ENCODE measurements at regions not wholly inside any gene's neighbourhood (a gene's known extent, or its start where the extent isn't known, plus 50 kb on each side); places are given as distances from the start of the nearest gene placed in this dataset.

DNA sequence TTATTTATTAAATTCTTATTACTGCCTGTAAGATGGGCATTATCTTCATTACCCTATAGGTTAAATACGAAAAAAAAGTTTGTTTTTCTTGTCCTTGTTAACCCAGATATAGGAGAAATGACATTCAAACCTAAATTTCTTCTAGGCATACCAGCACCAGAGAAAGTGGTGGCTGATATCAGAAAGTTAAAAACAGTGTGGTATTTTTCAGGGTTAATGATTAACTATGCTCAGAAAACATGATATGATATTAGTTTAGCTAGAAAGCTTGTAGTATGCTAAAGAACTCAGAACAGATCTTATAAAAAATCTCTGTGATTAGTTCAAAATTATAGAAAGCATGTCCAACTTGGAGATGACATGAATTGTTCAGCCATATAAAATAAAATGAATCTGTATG is 630.5 kb upstream of the EPHA6 start:
- Histone ChIP-seq H3K79me2 (ENCODE audit: insufficient read depth, low read length) (no peaks in the 10 kb centered on the region), H3K4me1 (ENCODE audit: insufficient read depth, low read length) (no peaks in the 10 kb centered on the region), H3K36me3 (ENCODE audit: insufficient read depth, low read length) (no peaks in the 10 kb centered on the region), H3K4me3 (ENCODE audit: insufficient read depth, low read length) (no peak overlapping the region), H3K27ac (ENCODE audit: low read depth, low read length) (no peak overlapping the region), H3K9me3 (ENCODE audit: low read depth, low read length) (no peaks in the 10 kb centered on the region), H2AFZ (ENCODE audit: low read length) (no peak overlapping the region), H3K4me2 (ENCODE audit: insufficient read depth, low read length) (no peak overlapping the region), H3K27me3 (ENCODE audit: insufficient read depth, low read length) (no peaks in the 10 kb centered on the region), H4K20me1 (ENCODE audit: insufficient read depth, low read length) (no peaks in the 10 kb centered on the region)
- TF ChIP-seq, protein P1, sequence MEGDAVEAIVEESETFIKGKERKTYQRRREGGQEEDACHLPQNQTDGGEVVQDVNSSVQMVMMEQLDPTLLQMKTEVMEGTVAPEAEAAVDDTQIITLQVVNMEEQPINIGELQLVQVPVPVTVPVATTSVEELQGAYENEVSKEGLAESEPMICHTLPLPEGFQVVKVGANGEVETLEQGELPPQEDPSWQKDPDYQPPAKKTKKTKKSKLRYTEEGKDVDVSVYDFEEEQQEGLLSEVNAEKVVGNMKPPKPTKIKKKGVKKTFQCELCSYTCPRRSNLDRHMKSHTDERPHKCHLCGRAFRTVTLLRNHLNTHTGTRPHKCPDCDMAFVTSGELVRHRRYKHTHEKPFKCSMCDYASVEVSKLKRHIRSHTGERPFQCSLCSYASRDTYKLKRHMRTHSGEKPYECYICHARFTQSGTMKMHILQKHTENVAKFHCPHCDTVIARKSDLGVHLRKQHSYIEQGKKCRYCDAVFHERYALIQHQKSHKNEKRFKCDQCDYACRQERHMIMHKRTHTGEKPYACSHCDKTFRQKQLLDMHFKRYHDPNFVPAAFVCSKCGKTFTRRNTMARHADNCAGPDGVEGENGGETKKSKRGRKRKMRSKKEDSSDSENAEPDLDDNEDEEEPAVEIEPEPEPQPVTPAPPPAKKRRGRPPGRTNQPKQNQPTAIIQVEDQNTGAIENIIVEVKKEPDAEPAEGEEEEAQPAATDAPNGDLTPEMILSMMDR (IDR thresholded peaks at IDR 0.05; ENCODE audit: extremely low read depth, low read depth, low read length) = no peak
- no peak for DNase-seq (ENCODE audit: insufficient read length, low spot score, missing footprints)

DNA sequence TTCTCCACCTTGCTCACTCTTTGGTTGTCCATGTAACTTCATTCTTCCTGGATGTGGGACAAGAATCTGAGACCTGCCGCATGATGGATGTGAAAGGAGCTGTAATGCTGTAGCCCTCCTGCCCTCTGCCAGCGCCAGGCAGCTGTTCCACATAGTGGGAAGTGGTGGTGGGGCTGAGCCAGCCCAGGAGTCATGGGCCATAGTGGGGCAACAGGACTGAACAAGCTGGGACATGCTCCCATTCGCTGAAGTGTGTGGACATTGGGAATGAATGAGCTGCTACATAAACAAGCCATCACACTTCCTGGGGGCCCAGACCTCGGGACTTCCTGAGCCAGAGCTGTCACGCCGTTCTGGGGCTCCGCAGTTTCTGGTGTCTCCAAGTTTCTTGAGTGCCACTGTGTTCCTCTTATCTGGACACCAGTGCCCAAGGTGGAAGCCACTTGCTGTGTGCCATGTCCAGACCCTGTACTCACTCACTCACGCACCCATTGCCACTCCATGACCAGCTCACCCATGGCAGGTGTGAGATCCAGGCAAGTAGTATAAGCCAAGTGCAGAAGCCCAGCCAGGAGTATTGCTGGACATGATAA is 624.3 kb upstream of the EPHA6 start:
- Histone ChIP-seq H4K20me1 (ENCODE audit: insufficient read depth, low read length) (no peaks in the 10 kb centered on the region), H3K36me3 (ENCODE audit: insufficient read depth, low read length) (no peaks in the 10 kb centered on the region), H3K27ac (ENCODE audit: low read depth, low read length) (no peak overlapping the region), H3K4me3 (ENCODE audit: insufficient read depth, low read length) (no peak overlapping the region), H3K4me2 (ENCODE audit: insufficient read depth, low read length) (no peak overlapping the region), H2AFZ (ENCODE audit: low read length) (no peak overlapping the region), H3K4me1 (ENCODE audit: insufficient read depth, low read length) (no peaks in the 10 kb centered on the region), H3K27me3 (ENCODE audit: insufficient read depth, low read length) (no peaks in the 10 kb centered on the region), H3K9me3 (ENCODE audit: low read depth, low read length) (no peaks in the 10 kb centered on the region), H3K79me2 (ENCODE audit: insufficient read depth, low read length) (no peaks in the 10 kb centered on the region)
- no peak for DNase-seq (ENCODE audit: insufficient read length, low spot score, missing footprints)
- TF ChIP-seq, protein P1 (IDR thresholded peaks at IDR 0.05; ENCODE audit: extremely low read depth, low read depth, low read length) = no peak

DNA sequence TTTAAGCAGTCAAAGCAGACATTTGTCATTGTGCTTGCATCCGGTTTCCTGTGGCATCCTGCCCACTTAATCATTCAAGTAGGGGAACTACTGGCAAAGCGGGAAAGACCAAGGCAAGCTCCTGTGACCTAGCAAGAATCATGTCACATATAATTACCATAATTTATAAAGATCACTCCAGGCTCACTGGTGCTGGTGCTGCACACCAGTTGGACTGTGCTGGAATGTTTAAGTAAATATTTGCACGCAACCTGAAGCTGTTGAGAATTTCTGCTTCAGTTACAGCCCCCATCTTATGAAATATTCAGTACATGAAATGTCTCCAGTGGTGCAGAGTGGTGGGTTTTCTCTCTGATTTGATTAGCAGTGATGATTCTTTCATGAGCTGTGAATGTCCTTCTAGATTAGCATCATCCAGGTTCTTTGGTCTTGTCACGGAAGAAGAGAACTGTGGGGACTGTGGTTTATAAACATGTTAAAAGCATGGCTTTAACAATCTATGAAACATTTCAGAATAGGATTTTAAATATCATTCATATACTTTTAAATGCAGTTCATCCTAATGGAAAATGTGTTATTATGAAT is 621.3 kb upstream of the EPHA6 start:
- H3K4me3 ChIP-seq (ENCODE audit: insufficient read depth, low read length) = no peak overlapping the region
- no peaks in the 10 kb centered on the region for H3K79me2 ChIP-seq (ENCODE audit: insufficient read depth, low read length)
- H3K27me3 ChIP-seq (ENCODE audit: insufficient read depth, low read length) = no peaks in the 10 kb centered on the region
- TF ChIP-seq, protein P1 (IDR thresholded peaks at IDR 0.05; ENCODE audit: extremely low read depth, low read depth, low read length) = no peak
- no peaks in the 10 kb centered on the region for H3K36me3 ChIP-seq (ENCODE audit: insufficient read depth, low read length)
- no peak overlapping the region for H3K27ac ChIP-seq (ENCODE audit: low read depth, low read length)
- no peak for DNase-seq (ENCODE audit: insufficient read length, low spot score, missing footprints)
- no peaks in the 10 kb centered on the region for H3K9me3 ChIP-seq (ENCODE audit: low read depth, low read length)
- H2AFZ ChIP-seq (ENCODE audit: low read length) = no peak overlapping the region
- H3K4me2 ChIP-seq (ENCODE audit: insufficient read depth, low read length) = no peak overlapping the region
- no peaks in the 10 kb centered on the region for H4K20me1 ChIP-seq (ENCODE audit: insufficient read depth, low read length)
- no peaks in the 10 kb centered on the region for H3K4me1 ChIP-seq (ENCODE audit: insufficient read depth, low read length)

DNA sequence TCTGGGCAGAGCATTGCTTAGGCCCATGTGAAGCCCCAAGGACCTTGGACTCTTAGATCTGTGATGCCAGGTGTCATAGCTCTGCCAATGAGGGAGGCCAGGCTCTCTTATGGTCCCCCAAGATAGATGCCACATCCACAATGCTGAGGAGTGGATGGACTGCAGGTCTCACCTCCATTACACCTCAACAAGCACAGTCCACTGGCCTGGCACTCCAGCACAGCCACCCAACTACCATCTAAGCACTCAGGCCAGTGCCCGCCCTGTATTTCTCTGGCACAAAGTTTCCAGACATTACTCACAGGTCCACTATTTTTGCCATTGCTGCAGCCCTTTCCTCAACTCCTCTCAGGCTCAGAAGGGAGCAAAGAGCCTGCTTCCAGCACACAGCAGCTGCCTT is 613.5 kb upstream of the EPHA6 start:
- no peak overlapping the region for H3K27ac ChIP-seq (ENCODE audit: low read depth, low read length)
- H3K9me3 ChIP-seq (ENCODE audit: low read depth, low read length) = no peaks in the 10 kb centered on the region
- H3K4me1 ChIP-seq (ENCODE audit: insufficient read depth, low read length) = no peaks in the 10 kb centered on the region
- TF ChIP-seq, protein P1 (IDR thresholded peaks at IDR 0.05; ENCODE audit: extremely low read depth, low read depth, low read length) = no peak
- H3K79me2 ChIP-seq (ENCODE audit: insufficient read depth, low read length) = no peaks in the 10 kb centered on the region
- H3K27me3 ChIP-seq (ENCODE audit: insufficient read depth, low read length) = no peaks in the 10 kb centered on the region
- no peak overlapping the region for H2AFZ ChIP-seq (ENCODE audit: low read length)
- no peak overlapping the region for H3K4me3 ChIP-seq (ENCODE audit: insufficient read depth, low read length)
- no peaks in the 10 kb centered on the region for H4K20me1 ChIP-seq (ENCODE audit: insufficient read depth, low read length)
- no peak overlapping the region for H3K4me2 ChIP-seq (ENCODE audit: insufficient read depth, low read length)
- no peak for DNase-seq (ENCODE audit: insufficient read length, low spot score, missing footprints)
- no peaks in the 10 kb centered on the region for H3K36me3 ChIP-seq (ENCODE audit: insufficient read depth, low read length)

Measured in osteoblast (primary cell).